ENCODE measurements at regions not wholly inside any gene's neighbourhood (a gene's known extent, or its start where the extent isn't known, plus 50 kb on each side); places are given as distances from the start of the nearest gene placed in this dataset.

DNA sequence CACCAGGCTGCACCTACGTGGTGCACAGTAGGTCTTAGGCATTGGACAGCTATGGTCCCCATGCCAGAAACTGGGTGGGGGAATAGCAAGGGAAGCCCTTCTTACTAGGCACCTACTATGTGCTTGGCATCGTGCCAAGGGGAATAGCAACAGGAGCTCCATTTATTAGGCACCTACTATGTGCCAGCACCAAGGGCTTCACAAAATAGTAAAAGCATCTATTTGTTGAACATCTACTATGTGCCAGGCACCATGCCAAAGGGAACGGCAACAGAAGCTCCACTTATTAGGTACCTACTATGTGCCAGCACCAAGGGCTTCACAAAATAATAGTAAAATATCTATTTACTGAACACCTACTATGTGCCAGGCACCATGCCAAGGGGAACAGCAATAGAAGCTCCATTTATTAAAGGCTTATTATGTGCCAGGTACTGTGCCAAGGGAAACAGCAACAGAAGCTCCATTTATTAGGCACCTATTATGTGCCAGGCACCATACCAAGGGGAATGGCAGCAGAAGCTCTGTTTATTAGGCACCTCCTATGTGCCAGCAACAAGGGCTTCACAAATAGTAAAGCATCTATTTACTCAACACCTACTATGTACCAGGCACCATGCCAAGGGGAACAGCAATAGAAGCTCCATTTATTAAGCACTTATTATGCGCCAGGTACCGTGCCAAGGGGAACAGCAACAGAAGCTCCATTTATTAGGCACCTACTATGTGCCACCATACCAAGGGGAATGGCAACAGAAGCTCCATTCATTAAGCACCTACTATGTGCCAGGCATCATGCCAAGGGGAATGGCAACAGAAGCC, 108.5 kb downstream of the PTPRS start:
- no peak overlapping the region for H3K4me2 ChIP-seq (ENCODE audit: unreplicated experiment)
- no peaks in the 10 kb centered on the region for H3K9me3 ChIP-seq (ENCODE audit: low read depth)

GRCh38 chr19:5230730-5231555, 109.7 kb downstream of the PTPRS start:
- Histone ChIP-seq H2AFZ (no peak overlapping the region), H3K36me3 (ENCODE audit: low read depth) (peaks cover 3% of the 10 kb centered on the region; the same call in 1 of the 2 replicates), H3K4me1 (ENCODE audit: insufficient read depth) (no peaks in the 10 kb centered on the region), H3K79me2 (ENCODE audit: insufficient read depth) (no peaks in the 10 kb centered on the region), H3K9me2 (ENCODE audit: insufficient read depth) (no peaks in the 10 kb centered on the region), H3K4me3 (no peak overlapping the region), H3K27ac (no peak overlapping the region), H3K9me3 (ENCODE audit: low read depth) (no peaks in the 10 kb centered on the region), H3K4me2 (ENCODE audit: unreplicated experiment) (no peak overlapping the region), H3F3A (ENCODE audit: insufficient read depth) (peaks cover 6% of the 10 kb centered on the region; the same call in 1 of the 2 replicates), H3K27me3 (replicated peaks; ENCODE audit: insufficient read depth) (no peaks in the 10 kb centered on the region), H3K9ac (no peak overlapping the region), H4K20me1 (ENCODE audit: insufficient read depth) (no peaks in the 10 kb centered on the region)
- TF ChIP-seq EZH2 (IDR thresholded peaks at IDR 0.05; ENCODE audit: insufficient read depth, poor library complexity, severe bottlenecking) (no peak), EZH2phosphoT487 (IDR thresholded peaks at IDR 0.05; ENCODE audit: insufficient read depth, low read depth) (no peak)
- peak; percentile 13 for DNase-seq
- WGBS, 2 experiments (ENCODE audit: low coverage in 1 of 2, low lambda C conversion rate in 2 of 2, missing lambda C conversion rate in 2 of 2), result 90 to 92% methylated on average over 29 to 41 of the region's 41 CpGs
- in situ Hi-C loops (cut with MboI), result no loop called here

More for the DNA sequence above, 108.5 kb downstream of the PTPRS start:
- in situ Hi-C loops (cut with MboI), result no loop called here
- H3K27me3 ChIP-seq (replicated peaks; ENCODE audit: insufficient read depth), result no peaks in the 10 kb centered on the region
- H3K4me1 ChIP-seq (ENCODE audit: insufficient read depth), result no peaks in the 10 kb centered on the region
- H3K27ac ChIP-seq, result no peak overlapping the region
- H4K20me1 ChIP-seq (ENCODE audit: insufficient read depth), result no peaks in the 10 kb centered on the region
- H3K79me2 ChIP-seq (ENCODE audit: insufficient read depth), result no peaks in the 10 kb centered on the region
- H3K9me2 ChIP-seq (ENCODE audit: insufficient read depth), result no peaks in the 10 kb centered on the region
- peak; percentile 15 for DNase-seq
- TF ChIP-seq EZH2phosphoT487 (IDR thresholded peaks at IDR 0.05; ENCODE audit: insufficient read depth, low read depth), result no peak
- no peak for TF ChIP-seq EZH2 (IDR thresholded peaks at IDR 0.05; ENCODE audit: insufficient read depth, poor library complexity, severe bottlenecking)
- no peak overlapping the region for H3K4me3 ChIP-seq
- WGBS, 2 experiments (ENCODE audit: low coverage in 1 of 2, low lambda C conversion rate in 2 of 2, missing lambda C conversion rate in 2 of 2), result 85 to 89% methylated on average over 5 of the region's 5 CpGs
- H2AFZ ChIP-seq, result no peak overlapping the region
- H3K9ac ChIP-seq, result no peak overlapping the region
- H3F3A ChIP-seq (ENCODE audit: insufficient read depth), result peaks cover 6% of the 10 kb centered on the region; the same call in 1 of the 2 replicates
- H3K36me3 ChIP-seq (ENCODE audit: low read depth), result peaks cover 3% of the 10 kb centered on the region; the same call in 1 of the 2 replicates

- no peak for DNase-seq
- no peak overlapping the region for H3K9ac ChIP-seq
- TF ChIP-seq EZH2phosphoT487 (IDR thresholded peaks at IDR 0.05; ENCODE audit: insufficient read depth, low read depth), result no peak
- in situ Hi-C loops (cut with MboI), result no loop called here
- H3K27me3 ChIP-seq (replicated peaks; ENCODE audit: insufficient read depth), result no peaks in the 10 kb centered on the region
- no peak overlapping the region for H3K4me3 ChIP-seq
- no peaks in the 10 kb centered on the region for H3K9me3 ChIP-seq (ENCODE audit: low read depth)
- H3K4me2 ChIP-seq (ENCODE audit: unreplicated experiment), result no peak overlapping the region
- no peak overlapping the region for H3K27ac ChIP-seq
- no peaks in the 10 kb centered on the region for H3K9me2 ChIP-seq (ENCODE audit: insufficient read depth)
- no peaks in the 10 kb centered on the region for H4K20me1 ChIP-seq (ENCODE audit: insufficient read depth)
- H3K79me2 ChIP-seq (ENCODE audit: insufficient read depth), result no peaks in the 10 kb centered on the region
- peaks cover 3% of the 10 kb centered on the region; the same call in 1 of the 2 replicates for H3K36me3 ChIP-seq (ENCODE audit: low read depth)
- 40 to 76% methylated on average over 4 to 10 of the region's 10 CpGs for WGBS, 2 experiments (ENCODE audit: low coverage in 1 of 2, low lambda C conversion rate in 2 of 2, missing lambda C conversion rate in 2 of 2)
- peaks cover 6% of the 10 kb centered on the region; the same call in 1 of the 2 replicates for H3F3A ChIP-seq (ENCODE audit: insufficient read depth)
- no peaks in the 10 kb centered on the region for H3K4me1 ChIP-seq (ENCODE audit: insufficient read depth)
- no peak overlapping the region for H2AFZ ChIP-seq
Measured at GRCh38 chr19:5229778-5230335, 110.8 kb downstream of the PTPRS start.
